ENCODE measurements at regions not wholly inside any gene's neighbourhood (a gene's known extent, or its start where the extent isn't known, plus 50 kb on each side); places are given as distances from the start of the nearest gene placed in this dataset.

- no peak for DNase-seq (ENCODE audit: low read depth in 6 of 9, low spot score in 9 of 9)
- Histone ChIP-seq H3K36me3 (ENCODE audit: control insufficient read depth in 2 of 2, insufficient read depth in 2 of 2, low read length in 1 of 2) (no peaks in the 10 kb centered on the region), H3K4me3 (ENCODE audit: low read length in 2 of 2) (no peak overlapping the region), H3K27ac (ENCODE audit: low read depth in 1 of 2, low read length in 1 of 2) (no peak overlapping the region), H3K4me1 (ENCODE audit: control insufficient read depth in 2 of 2, insufficient read depth in 2 of 2, low read length in 2 of 2) (no peaks in the 10 kb centered on the region), H3K27me3 (ENCODE audit: control insufficient read depth in 2 of 2, insufficient read depth in 1 of 2, low read length in 1 of 2) (no peaks in the 10 kb centered on the region), H3K9me3 (ENCODE audit: control insufficient read depth in 2 of 2, insufficient read depth in 1 of 2, low read length in 1 of 2) (no peaks in the 10 kb centered on the region)
- 66% methylated on average over 3 of the region's 3 CpGs for WGBS
Observed at GRCh38 chr7:109782806-109783205, 1213.1 kb downstream of the DNAJB9 start.

DNA sequence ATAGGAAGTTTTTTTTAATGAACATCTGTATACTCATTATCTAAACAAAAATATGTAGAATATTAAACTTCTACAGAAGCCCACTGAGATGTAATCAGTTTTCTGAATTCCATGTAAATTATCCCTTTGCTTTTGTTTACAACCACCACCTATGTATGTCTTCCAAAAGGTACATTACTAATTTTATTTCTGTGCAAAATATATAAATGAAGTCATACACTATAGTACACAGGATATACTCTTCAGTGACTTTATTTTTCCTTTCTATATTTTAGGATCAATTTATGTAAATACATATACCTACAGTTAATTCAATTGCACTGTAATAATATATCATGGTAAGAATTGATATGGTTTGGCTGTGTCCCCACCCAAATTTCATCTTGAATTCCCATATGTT lies 1236.9 kb downstream of the DNAJB9 start:
- no peaks in the 10 kb centered on the region for H3K4me1 ChIP-seq (ENCODE audit: control insufficient read depth in 2 of 2, insufficient read depth in 2 of 2, low read length in 2 of 2)
- no peak overlapping the region for H3K27ac ChIP-seq (ENCODE audit: low read depth in 1 of 2, low read length in 1 of 2)
- H3K27me3 ChIP-seq (ENCODE audit: control insufficient read depth in 2 of 2, insufficient read depth in 1 of 2, low read length in 1 of 2) = no peaks in the 10 kb centered on the region
- H3K36me3 ChIP-seq (ENCODE audit: control insufficient read depth in 2 of 2, insufficient read depth in 2 of 2, low read length in 1 of 2) = no peaks in the 10 kb centered on the region
- no peak for DNase-seq (ENCODE audit: low read depth in 6 of 9, low spot score in 9 of 9)
- peaks cover 0 to 11% of the 10 kb centered on the region in 2 donors for H3K9me3 ChIP-seq (ENCODE audit: control insufficient read depth in 2 of 2, insufficient read depth in 1 of 2, low read length in 1 of 2)
- H3K4me3 ChIP-seq (ENCODE audit: low read length in 2 of 2) = no peak overlapping the region

GRCh38 chr7:109821156-109821555 lies 1251.5 kb downstream of the DNAJB9 start:
- Histone ChIP-seq H3K4me1 (ENCODE audit: control insufficient read depth in 2 of 2, insufficient read depth in 2 of 2, low read length in 2 of 2) (no peaks in the 10 kb centered on the region), H3K4me3 (ENCODE audit: low read length in 2 of 2) (no peak overlapping the region), H3K27me3 (ENCODE audit: control insufficient read depth in 2 of 2, insufficient read depth in 1 of 2, low read length in 1 of 2) (no peaks in the 10 kb centered on the region), H3K36me3 (ENCODE audit: control insufficient read depth in 2 of 2, insufficient read depth in 2 of 2, low read length in 1 of 2) (no peaks in the 10 kb centered on the region), H3K27ac (ENCODE audit: low read depth in 1 of 2, low read length in 1 of 2) (no peak overlapping the region), H3K9me3 (ENCODE audit: control insufficient read depth in 2 of 2, insufficient read depth in 1 of 2, low read length in 1 of 2) (no peaks in the 10 kb centered on the region)
- 90% methylated on average over 2 of the region's 2 CpGs for WGBS
- no peak for DNase-seq (ENCODE audit: low read depth in 6 of 9, low spot score in 9 of 9)

DNA sequence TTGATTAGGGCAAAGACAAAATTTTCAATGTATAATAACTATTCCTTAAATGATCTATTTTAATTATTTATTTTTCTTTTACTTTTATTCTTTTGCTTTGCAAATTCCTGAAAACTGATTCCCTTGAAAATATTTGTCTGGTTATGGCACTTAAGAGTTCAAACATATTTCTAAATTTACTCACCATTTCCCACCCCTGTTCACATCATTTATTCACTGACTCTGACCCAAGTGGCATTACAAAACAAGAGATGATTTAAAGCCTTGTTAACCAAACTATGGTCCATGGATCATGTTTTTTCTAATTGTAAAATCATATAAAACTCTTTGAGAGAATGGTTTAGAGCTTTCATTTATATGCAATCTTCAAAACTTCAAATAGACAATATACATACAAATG lies 1256.1 kb upstream of the LRRN3 start:
- H3K27ac ChIP-seq (ENCODE audit: low read depth in 1 of 2, low read length in 1 of 2) = no peak overlapping the region
- H3K36me3 ChIP-seq (ENCODE audit: control insufficient read depth in 2 of 2, insufficient read depth in 2 of 2, low read length in 1 of 2) = no peaks in the 10 kb centered on the region
- H3K9me3 ChIP-seq (ENCODE audit: control insufficient read depth in 2 of 2, insufficient read depth in 1 of 2, low read length in 1 of 2) = no peaks in the 10 kb centered on the region
- no peak overlapping the region for H3K4me3 ChIP-seq (ENCODE audit: low read length in 2 of 2)
- no peaks in the 10 kb centered on the region for H3K4me1 ChIP-seq (ENCODE audit: control insufficient read depth in 2 of 2, insufficient read depth in 2 of 2, low read length in 2 of 2)
- no peaks in the 10 kb centered on the region for H3K27me3 ChIP-seq (ENCODE audit: control insufficient read depth in 2 of 2, insufficient read depth in 1 of 2, low read length in 1 of 2)
- no peak for DNase-seq (ENCODE audit: low read depth in 6 of 9, low spot score in 9 of 9)

DNA sequence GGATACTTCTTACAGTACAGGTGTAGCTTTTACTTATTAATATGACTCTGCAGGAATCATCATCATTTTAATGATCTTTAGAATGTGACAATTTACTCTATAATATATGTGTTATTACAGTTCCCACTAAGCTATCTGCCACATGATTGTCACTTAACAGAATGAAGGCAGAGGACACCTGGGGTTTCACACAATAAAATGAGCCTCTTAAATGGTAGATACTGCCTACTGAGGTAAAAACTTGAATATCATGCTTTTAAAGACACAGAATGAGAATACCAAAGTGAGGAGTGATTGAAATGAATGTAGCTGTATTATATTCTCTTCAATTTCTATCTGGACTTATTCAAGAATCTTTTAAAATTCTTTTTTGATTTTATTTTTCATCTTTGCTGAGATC lies 1255.3 kb upstream of the LRRN3 start:
- no peaks in the 10 kb centered on the region for H3K4me1 ChIP-seq (ENCODE audit: control insufficient read depth in 2 of 2, insufficient read depth in 2 of 2, low read length in 2 of 2)
- no peaks in the 10 kb centered on the region for H3K36me3 ChIP-seq (ENCODE audit: control insufficient read depth in 2 of 2, insufficient read depth in 2 of 2, low read length in 1 of 2)
- H3K9me3 ChIP-seq (ENCODE audit: control insufficient read depth in 2 of 2, insufficient read depth in 1 of 2, low read length in 1 of 2) = no peaks in the 10 kb centered on the region
- H3K27ac ChIP-seq (ENCODE audit: low read depth in 1 of 2, low read length in 1 of 2) = no peak overlapping the region
- H3K27me3 ChIP-seq (ENCODE audit: control insufficient read depth in 2 of 2, insufficient read depth in 1 of 2, low read length in 1 of 2) = no peaks in the 10 kb centered on the region
- no peak for DNase-seq (ENCODE audit: low read depth in 6 of 9, low spot score in 9 of 9)
- H3K4me3 ChIP-seq (ENCODE audit: low read length in 2 of 2) = no peak overlapping the region

DNA sequence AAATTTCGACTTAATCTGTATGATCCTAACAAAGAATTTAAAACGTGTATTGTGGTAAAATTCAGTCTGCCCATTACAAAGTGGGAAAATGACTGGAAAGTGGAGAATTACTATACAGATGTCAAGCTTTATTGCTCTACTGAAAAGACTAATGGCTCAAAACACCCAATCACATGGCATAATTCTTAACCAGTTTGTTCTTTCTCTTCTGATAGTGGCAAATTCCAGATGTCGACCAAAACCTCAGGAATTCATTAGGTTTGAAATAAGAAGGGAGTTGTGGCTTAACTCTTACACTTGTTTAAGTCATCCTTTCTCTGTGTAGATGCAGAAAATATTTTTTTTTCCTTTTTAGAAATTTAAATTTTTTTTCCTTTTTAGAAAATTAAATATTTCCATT lies 1254.9 kb upstream of the LRRN3 start:
- H3K27me3 ChIP-seq (ENCODE audit: control insufficient read depth in 2 of 2, insufficient read depth in 1 of 2, low read length in 1 of 2) = no peaks in the 10 kb centered on the region
- 91% methylated on average over 3 of the region's 3 CpGs for WGBS
- no peaks in the 10 kb centered on the region for H3K36me3 ChIP-seq (ENCODE audit: control insufficient read depth in 2 of 2, insufficient read depth in 2 of 2, low read length in 1 of 2)
- no peak for DNase-seq (ENCODE audit: low read depth in 6 of 9, low spot score in 9 of 9)
- no peak overlapping the region for H3K4me3 ChIP-seq (ENCODE audit: low read length in 2 of 2)
- H3K4me1 ChIP-seq (ENCODE audit: control insufficient read depth in 2 of 2, insufficient read depth in 2 of 2, low read length in 2 of 2) = no peaks in the 10 kb centered on the region
- no peak overlapping the region for H3K27ac ChIP-seq (ENCODE audit: low read depth in 1 of 2, low read length in 1 of 2)
- no peaks in the 10 kb centered on the region for H3K9me3 ChIP-seq (ENCODE audit: control insufficient read depth in 2 of 2, insufficient read depth in 1 of 2, low read length in 1 of 2)

GRCh38 chr7:109842386-109842785 lies 1248.5 kb upstream of the LRRN3 start:
- Histone ChIP-seq H3K36me3 (ENCODE audit: control insufficient read depth in 2 of 2, insufficient read depth in 2 of 2, low read length in 1 of 2) (no peaks in the 10 kb centered on the region), H3K4me3 (ENCODE audit: low read length in 2 of 2) (no peak overlapping the region), H3K9me3 (ENCODE audit: control insufficient read depth in 2 of 2, insufficient read depth in 1 of 2, low read length in 1 of 2) (no peaks in the 10 kb centered on the region), H3K27ac (ENCODE audit: low read depth in 1 of 2, low read length in 1 of 2) (no peak overlapping the region), H3K27me3 (ENCODE audit: control insufficient read depth in 2 of 2, insufficient read depth in 1 of 2, low read length in 1 of 2) (no peaks in the 10 kb centered on the region), H3K4me1 (ENCODE audit: control insufficient read depth in 2 of 2, insufficient read depth in 2 of 2, low read length in 2 of 2) (no peaks in the 10 kb centered on the region)
- no peak for DNase-seq (ENCODE audit: low read depth in 6 of 9, low spot score in 9 of 9)
- 88% methylated on average over 4 of the region's 4 CpGs for WGBS

- no peak overlapping the region for H3K4me3 ChIP-seq (ENCODE audit: low read length in 2 of 2)
- peak in 3 of 9 donors; percentile 0 to 15 (median 2) for DNase-seq (ENCODE audit: low read depth in 6 of 9, low spot score in 9 of 9)
- H3K27ac ChIP-seq (ENCODE audit: low read depth in 1 of 2, low read length in 1 of 2) = no peak overlapping the region
- H3K27me3 ChIP-seq (ENCODE audit: control insufficient read depth in 2 of 2, insufficient read depth in 1 of 2, low read length in 1 of 2) = no peaks in the 10 kb centered on the region
- H3K36me3 ChIP-seq (ENCODE audit: control insufficient read depth in 2 of 2, insufficient read depth in 2 of 2, low read length in 1 of 2) = no peaks in the 10 kb centered on the region
- no peaks in the 10 kb centered on the region for H3K9me3 ChIP-seq (ENCODE audit: control insufficient read depth in 2 of 2, insufficient read depth in 1 of 2, low read length in 1 of 2)
- no peaks in the 10 kb centered on the region for H3K4me1 ChIP-seq (ENCODE audit: control insufficient read depth in 2 of 2, insufficient read depth in 2 of 2, low read length in 2 of 2)
Observed at GRCh38 chr7:109844362-109844761, 1246.6 kb upstream of the LRRN3 start.

DNA sequence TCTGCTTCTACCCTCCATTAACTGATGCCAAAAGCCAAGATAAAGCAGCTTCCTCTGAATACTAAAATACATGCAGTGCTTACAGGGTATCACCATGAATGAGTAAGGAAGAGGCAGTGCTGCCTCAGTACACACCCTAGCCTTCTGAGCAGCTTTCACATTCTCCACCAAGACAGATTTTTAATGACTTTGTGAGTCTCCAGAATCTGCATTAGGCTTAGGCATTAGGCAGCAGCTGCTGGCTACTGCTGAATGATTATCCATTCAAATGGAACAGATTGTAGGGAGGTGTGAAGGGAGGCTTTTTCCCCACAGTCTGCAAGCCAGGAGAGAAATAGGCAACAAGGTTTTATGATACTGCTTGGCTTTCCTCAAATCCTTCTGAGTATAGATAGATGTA lies 1226.7 kb upstream of the LRRN3 start:
- peaks cover 0 to 3% of the 10 kb centered on the region in 2 donors for H3K9me3 ChIP-seq (ENCODE audit: control insufficient read depth in 2 of 2, insufficient read depth in 1 of 2, low read length in 1 of 2)
- H3K4me3 ChIP-seq (ENCODE audit: low read length in 2 of 2) = no peak overlapping the region
- no peak for DNase-seq (ENCODE audit: low read depth in 6 of 9, low spot score in 9 of 9)

GRCh38 chr7:109868215-109868860 lies 1222.6 kb upstream of the LRRN3 start:
- DNase-seq (ENCODE audit: low read depth in 6 of 9, low spot score in 9 of 9) = no peak
- Histone ChIP-seq H3K4me1 (ENCODE audit: control insufficient read depth in 2 of 2, insufficient read depth in 2 of 2, low read length in 2 of 2) (no peaks in the 10 kb centered on the region), H3K36me3 (ENCODE audit: control insufficient read depth in 2 of 2, insufficient read depth in 2 of 2, low read length in 1 of 2) (no peaks in the 10 kb centered on the region), H3K27ac (ENCODE audit: low read depth in 1 of 2, low read length in 1 of 2) (no peak overlapping the region), H3K4me3 (ENCODE audit: low read length in 2 of 2) (no peak overlapping the region), H3K9me3 (ENCODE audit: control insufficient read depth in 2 of 2, insufficient read depth in 1 of 2, low read length in 1 of 2) (no peaks in the 10 kb centered on the region), H3K27me3 (ENCODE audit: control insufficient read depth in 2 of 2, insufficient read depth in 1 of 2, low read length in 1 of 2) (no peaks in the 10 kb centered on the region)
- 86% methylated on average over 1 of the region's 1 CpG for WGBS

More for the DNA sequence above, 1226.7 kb upstream of the LRRN3 start:
- H3K4me1 ChIP-seq (ENCODE audit: control insufficient read depth in 2 of 2, insufficient read depth in 2 of 2, low read length in 2 of 2) = no peaks in the 10 kb centered on the region
- no peaks in the 10 kb centered on the region for H3K27me3 ChIP-seq (ENCODE audit: control insufficient read depth in 2 of 2, insufficient read depth in 1 of 2, low read length in 1 of 2)
- H3K36me3 ChIP-seq (ENCODE audit: control insufficient read depth in 2 of 2, insufficient read depth in 2 of 2, low read length in 1 of 2) = no peaks in the 10 kb centered on the region
- no peak overlapping the region for H3K27ac ChIP-seq (ENCODE audit: low read depth in 1 of 2, low read length in 1 of 2)
